ENCODE measurements at regions not wholly inside any gene's neighbourhood (a gene's known extent, or its start where the extent isn't known, plus 50 kb on each side); places are given as distances from the start of the nearest gene placed in this dataset.
A peak's percentile ranks its signal among the peaks of the same experiment; 100 is the strongest.
"Not testable (repeated sequence)": the region's sequence is repeated elsewhere in the genome, so short reads cannot be mapped to it uniquely, and the experiment has no call there.

DNA sequence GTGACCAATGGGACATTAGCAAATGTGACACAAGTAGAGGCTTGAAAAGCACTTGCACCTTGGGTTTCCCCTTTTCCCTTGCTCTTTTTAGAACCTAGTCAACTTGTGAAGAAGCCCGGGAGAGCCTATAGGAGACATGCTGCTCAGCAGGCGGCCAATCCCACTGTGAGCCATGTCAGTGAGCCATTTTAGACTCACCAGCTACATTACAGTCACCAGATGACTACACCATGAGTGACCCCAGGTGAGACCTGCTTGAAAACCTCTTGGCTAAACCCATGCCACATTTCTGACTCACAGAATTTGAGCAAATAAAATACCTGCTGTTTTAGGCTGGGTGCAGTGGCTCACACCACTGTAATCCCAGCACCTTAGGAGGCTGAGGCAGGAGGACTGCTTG, 317.5 kb downstream of the KLF12 start:
- no peaks in the 10 kb centered on the region for H3K4me1 ChIP-seq (ENCODE audit: control insufficient read depth, insufficient read depth, low read length, poor library complexity, severe bottlenecking)
- peaks cover 25% of the 10 kb centered on the region for H3K36me3 ChIP-seq (ENCODE audit: control insufficient read depth, insufficient read depth, low read length)
- H3K9me3 ChIP-seq (ENCODE audit: control insufficient read depth in 2 of 2, low read length in 2 of 2), result no peaks in the 10 kb centered on the region
- no peak overlapping the region for H3K27ac Mint-ChIP-seq
- no peak overlapping the region for H3K27ac ChIP-seq (ENCODE audit: insufficient read depth, low read length, poor library complexity, severe bottlenecking)
- H3K4me1 Mint-ChIP-seq, result peaks cover 27 to 36% (median 33%) of the 10 kb centered on the region in 4 donors
- no peaks in the 10 kb centered on the region for H3K27me3 Mint-ChIP-seq
- no peak overlapping the region for H3K4me3 ChIP-seq (ENCODE audit: low read depth, low read length)
- H3K4me3 Mint-ChIP-seq, result no peak overlapping the region
- H3K27me3 ChIP-seq (ENCODE audit: control insufficient read depth, insufficient read depth, low read length), result no peaks in the 10 kb centered on the region
- peaks cover 45% of the 10 kb centered on the region for H3K36me3 Mint-ChIP-seq
- ATAC-seq (ENCODE audit: low read depth in 2 of 2) (no peak), DNase-seq (no peak)
- peaks cover 0 to 3% (median 0%) of the 10 kb centered on the region in 7 donors for H3K9me3 Mint-ChIP-seq

DNA sequence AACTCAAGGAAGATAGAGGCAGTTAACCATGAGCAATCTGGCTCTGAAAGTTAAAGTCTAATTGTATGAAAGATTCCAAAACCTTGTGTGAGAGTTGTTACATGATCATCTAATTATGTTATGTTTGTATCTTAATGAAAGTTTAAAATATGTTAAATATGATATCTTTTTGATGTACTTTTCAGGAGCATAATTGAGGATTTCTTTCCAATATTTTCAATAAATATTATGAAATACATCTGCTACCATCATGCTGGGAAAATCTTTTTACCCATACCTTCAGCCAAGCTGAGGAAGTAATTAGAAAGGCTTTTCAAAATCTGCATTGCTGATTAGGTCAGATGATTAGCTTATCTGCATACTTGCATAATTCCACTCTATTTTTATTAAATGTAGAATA, 318.4 kb downstream of the KLF12 start:
- no peaks in the 10 kb centered on the region for H3K4me1 ChIP-seq (ENCODE audit: control insufficient read depth, insufficient read depth, low read length, poor library complexity, severe bottlenecking)
- H3K4me3 ChIP-seq (ENCODE audit: low read depth, low read length), result no peak overlapping the region
- no peaks in the 10 kb centered on the region for H3K27me3 Mint-ChIP-seq
- H3K36me3 Mint-ChIP-seq, result peaks cover 46% of the 10 kb centered on the region
- peaks cover 25% of the 10 kb centered on the region for H3K36me3 ChIP-seq (ENCODE audit: control insufficient read depth, insufficient read depth, low read length)
- no peak overlapping the region for H3K4me3 Mint-ChIP-seq
- H3K9me3 ChIP-seq (ENCODE audit: control insufficient read depth in 2 of 2, low read length in 2 of 2), result no peaks in the 10 kb centered on the region
- H3K4me1 Mint-ChIP-seq, result peaks cover 19 to 27% (median 24%) of the 10 kb centered on the region in 4 donors
- no peak for DNase-seq
- H3K27ac ChIP-seq (ENCODE audit: insufficient read depth, low read length, poor library complexity, severe bottlenecking), result no peak overlapping the region
- H3K27me3 ChIP-seq (ENCODE audit: control insufficient read depth, insufficient read depth, low read length), result no peaks in the 10 kb centered on the region
- no peaks in the 10 kb centered on the region for H3K9me3 Mint-ChIP-seq
- H3K27ac Mint-ChIP-seq, result peak overlapping the region in 1 of 3 donors; percentile 55
- ATAC-seq (ENCODE audit: low read depth in 2 of 2), result no peak

- Histone ChIP-seq H3K27me3 (ENCODE audit: control insufficient read depth, insufficient read depth, low read length) (no peaks in the 10 kb centered on the region), H3K27ac (ENCODE audit: insufficient read depth, low read length, poor library complexity, severe bottlenecking) (no peak overlapping the region), H3K4me1 (ENCODE audit: control insufficient read depth, insufficient read depth, low read length, poor library complexity, severe bottlenecking) (no peaks in the 10 kb centered on the region), H3K36me3 (ENCODE audit: control insufficient read depth, insufficient read depth, low read length) (peaks cover 19% of the 10 kb centered on the region), H3K4me3 (ENCODE audit: low read depth, low read length) (no peak overlapping the region), H3K9me3 (ENCODE audit: control insufficient read depth in 2 of 2, low read length in 2 of 2) (no peaks in the 10 kb centered on the region)
- Mint-ChIP-seq H3K27ac (no peak overlapping the region), H3K9me3 (no peaks in the 10 kb centered on the region), H3K4me3 (no peak overlapping the region), H3K36me3 (peaks cover 39% of the 10 kb centered on the region), H3K27me3 (no peaks in the 10 kb centered on the region), H3K4me1 (peaks cover 5 to 17% (median 11%) of the 10 kb centered on the region in 4 donors)
- ATAC-seq (ENCODE audit: low read depth in 2 of 2) (no peak), DNase-seq (no peak)
Measured at GRCh38 chr13:73810647-73811046, 323.6 kb downstream of the KLF12 start.

DNA sequence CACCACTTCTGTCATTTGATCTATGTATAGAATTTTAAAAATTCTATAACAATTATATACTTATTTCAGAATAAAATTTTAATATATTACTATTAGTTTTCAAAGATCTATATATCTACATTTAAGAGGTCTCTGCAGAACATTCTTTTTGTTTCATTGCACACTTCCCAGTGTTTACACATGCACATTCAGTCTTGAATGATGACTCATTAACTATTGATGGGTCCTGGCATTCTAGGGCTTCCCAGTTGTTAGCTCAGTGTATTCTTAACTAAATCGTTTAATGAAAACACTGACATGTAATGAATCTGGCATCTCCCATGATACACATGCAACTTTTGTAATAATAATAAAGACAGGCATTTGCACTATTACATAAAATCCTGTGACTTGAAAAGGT, 324.6 kb downstream of the KLF12 start:
- H3K4me3 Mint-ChIP-seq, result no peak overlapping the region
- ATAC-seq (ENCODE audit: low read depth in 2 of 2), result no peak
- peaks cover 6 to 18% (median 10%) of the 10 kb centered on the region in 4 donors for H3K4me1 Mint-ChIP-seq

GRCh38 chr13:73808318-73808717, 325.9 kb downstream of the KLF12 start:
- no peaks in the 10 kb centered on the region for H3K4me1 ChIP-seq (ENCODE audit: control insufficient read depth, insufficient read depth, low read length, poor library complexity, severe bottlenecking)
- ATAC-seq (ENCODE audit: low read depth in 2 of 2) (no peak), DNase-seq (no peak)
- no peaks in the 10 kb centered on the region for H3K9me3 Mint-ChIP-seq
- H3K4me3 Mint-ChIP-seq, result no peak overlapping the region
- H3K4me1 Mint-ChIP-seq, result peaks cover 5 to 26% (median 13%) of the 10 kb centered on the region in 4 donors
- peaks cover 34% of the 10 kb centered on the region for H3K36me3 Mint-ChIP-seq
- no peaks in the 10 kb centered on the region for H3K27me3 ChIP-seq (ENCODE audit: control insufficient read depth, insufficient read depth, low read length)
- H3K4me3 ChIP-seq (ENCODE audit: low read depth, low read length), result no peak overlapping the region
- H3K27me3 Mint-ChIP-seq, result no peaks in the 10 kb centered on the region
- peak overlapping the region in 2 of 3 donors; percentile 43 to 52 for H3K27ac Mint-ChIP-seq
- H3K27ac ChIP-seq (ENCODE audit: insufficient read depth, low read length, poor library complexity, severe bottlenecking), result no peak overlapping the region
- peaks cover 27% of the 10 kb centered on the region for H3K36me3 ChIP-seq (ENCODE audit: control insufficient read depth, insufficient read depth, low read length)
- no peaks in the 10 kb centered on the region for H3K9me3 ChIP-seq (ENCODE audit: control insufficient read depth in 2 of 2, low read length in 2 of 2)

More for the DNA sequence above, 324.6 kb downstream of the KLF12 start:
- Mint-ChIP-seq H3K27me3 (no peaks in the 10 kb centered on the region), H3K9me3 (no peaks in the 10 kb centered on the region), H3K36me3 (peaks cover 32% of the 10 kb centered on the region), H3K27ac (no peak overlapping the region)
- H3K27ac ChIP-seq (ENCODE audit: insufficient read depth, low read length, poor library complexity, severe bottlenecking), result no peak overlapping the region
- H3K27me3 ChIP-seq (ENCODE audit: control insufficient read depth, insufficient read depth, low read length), result no peaks in the 10 kb centered on the region
- H3K9me3 ChIP-seq (ENCODE audit: control insufficient read depth in 2 of 2, low read length in 2 of 2), result no peaks in the 10 kb centered on the region
- no peak for DNase-seq
- H3K4me3 ChIP-seq (ENCODE audit: low read depth, low read length), result no peak overlapping the region
- peaks cover 20% of the 10 kb centered on the region for H3K36me3 ChIP-seq (ENCODE audit: control insufficient read depth, insufficient read depth, low read length)
- no peaks in the 10 kb centered on the region for H3K4me1 ChIP-seq (ENCODE audit: control insufficient read depth, insufficient read depth, low read length, poor library complexity, severe bottlenecking)

DNA sequence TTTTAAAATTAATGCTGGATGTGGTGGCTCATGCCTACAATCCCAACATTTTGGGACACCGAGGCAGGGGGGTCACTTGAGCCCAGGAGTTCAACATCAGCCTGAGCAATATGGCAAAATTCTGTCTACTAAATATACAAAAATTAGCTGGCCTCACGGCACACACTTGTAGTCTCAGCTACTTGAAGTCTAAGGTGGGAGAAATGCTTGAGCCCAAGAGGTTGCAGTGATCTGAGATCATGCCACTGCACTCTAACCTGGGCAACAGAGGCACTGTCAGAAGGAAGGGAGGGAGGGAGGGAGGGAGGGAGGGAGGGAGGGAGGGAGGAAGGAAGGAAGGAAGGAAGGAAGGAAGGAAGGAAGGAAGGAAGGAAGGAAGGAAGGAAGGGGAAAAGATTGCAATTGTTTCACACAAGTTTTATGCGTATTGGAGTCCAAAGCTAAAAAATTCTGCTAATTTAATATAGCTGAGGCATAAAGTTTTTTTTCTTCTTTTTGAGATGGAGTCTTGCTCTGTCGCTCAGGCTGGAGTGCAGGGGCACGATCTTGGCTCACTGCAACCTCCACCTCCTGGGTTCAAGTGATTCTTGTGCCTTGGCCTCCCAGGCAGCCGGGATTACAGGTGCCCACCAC, 328.8 kb downstream of the KLF12 start:
- peaks cover 16% of the 10 kb centered on the region for H3K36me3 ChIP-seq (ENCODE audit: control insufficient read depth, insufficient read depth, low read length)
- H3K9me3 Mint-ChIP-seq; H3K27me3 Mint-ChIP-seq; H3K9me3 ChIP-seq (ENCODE audit: control insufficient read depth in 2 of 2, low read length in 2 of 2); H3K27ac ChIP-seq (ENCODE audit: insufficient read depth, low read length, poor library complexity, severe bottlenecking); ATAC-seq (ENCODE audit: low read depth in 2 of 2); DNase-seq; H3K4me3 Mint-ChIP-seq; H3K27me3 ChIP-seq (ENCODE audit: control insufficient read depth, insufficient read depth, low read length); H3K4me3 ChIP-seq (ENCODE audit: low read depth, low read length); H3K27ac Mint-ChIP-seq; H3K4me1 ChIP-seq (ENCODE audit: control insufficient read depth, insufficient read depth, low read length, poor library complexity, severe bottlenecking): not testable (repeated sequence)
- Mint-ChIP-seq H3K4me1 (peaks cover 5 to 34% (median 13%) of the 10 kb centered on the region in 4 donors), H3K36me3 (peaks cover 29% of the 10 kb centered on the region)

DNA sequence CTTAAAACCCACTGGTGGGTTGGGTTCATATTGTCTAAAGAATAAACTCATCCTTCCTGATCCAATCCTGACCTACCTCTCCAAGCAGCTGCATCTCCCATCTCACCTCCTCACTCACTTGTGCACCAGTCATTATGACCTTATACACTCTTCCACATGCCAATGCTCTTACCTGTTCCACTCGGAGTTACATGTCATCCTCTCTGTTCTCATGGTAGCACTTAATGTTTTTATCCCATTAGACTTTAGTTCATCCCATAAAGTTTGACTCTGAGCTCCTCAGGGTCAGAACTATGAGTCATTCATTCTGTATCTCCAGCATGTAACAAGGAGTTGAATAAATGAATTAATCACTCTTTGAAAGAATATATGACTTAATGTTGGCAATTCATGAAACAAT, 330.2 kb downstream of the KLF12 start:
- ATAC-seq (ENCODE audit: low read depth in 2 of 2) (no peak), DNase-seq (no peak)
- H3K27ac ChIP-seq (ENCODE audit: insufficient read depth, low read length, poor library complexity, severe bottlenecking), result no peak overlapping the region
- peaks cover 0 to 1% (median 0%) of the 10 kb centered on the region in 7 donors for H3K9me3 Mint-ChIP-seq
- H3K27me3 ChIP-seq (ENCODE audit: control insufficient read depth, insufficient read depth, low read length), result no peaks in the 10 kb centered on the region
- peaks cover 17% of the 10 kb centered on the region for H3K36me3 ChIP-seq (ENCODE audit: control insufficient read depth, insufficient read depth, low read length)
- H3K36me3 Mint-ChIP-seq, result peaks cover 29% of the 10 kb centered on the region
- H3K27ac Mint-ChIP-seq, result peak overlapping the region; percentile 7 to 60 (median 53)
- H3K4me1 ChIP-seq (ENCODE audit: control insufficient read depth, insufficient read depth, low read length, poor library complexity, severe bottlenecking), result no peaks in the 10 kb centered on the region
- no peak overlapping the region for H3K4me3 Mint-ChIP-seq
- no peak overlapping the region for H3K4me3 ChIP-seq (ENCODE audit: low read depth, low read length)
- no peaks in the 10 kb centered on the region for H3K27me3 Mint-ChIP-seq
- peaks cover 5 to 29% (median 11%) of the 10 kb centered on the region in 4 donors for H3K4me1 Mint-ChIP-seq
- H3K9me3 ChIP-seq (ENCODE audit: control insufficient read depth in 2 of 2, low read length in 2 of 2), result no peaks in the 10 kb centered on the region

GRCh38 chr13:73800011-73800410, 334.2 kb downstream of the KLF12 start:
- peaks cover 11 to 46% (median 26%) of the 10 kb centered on the region in 4 donors for H3K4me1 Mint-ChIP-seq
- H3K27me3 Mint-ChIP-seq, result no peaks in the 10 kb centered on the region
- H3K9me3 Mint-ChIP-seq, result peaks cover 0 to 4% (median 0%) of the 10 kb centered on the region in 7 donors
- no peaks in the 10 kb centered on the region for H3K9me3 ChIP-seq (ENCODE audit: control insufficient read depth in 2 of 2, low read length in 2 of 2)
- no peaks in the 10 kb centered on the region for H3K27me3 ChIP-seq (ENCODE audit: control insufficient read depth, insufficient read depth, low read length)
- H3K27ac ChIP-seq (ENCODE audit: insufficient read depth, low read length, poor library complexity, severe bottlenecking), result no peak overlapping the region
- H3K4me3 Mint-ChIP-seq, result no peak overlapping the region
- H3K4me1 ChIP-seq (ENCODE audit: control insufficient read depth, insufficient read depth, low read length, poor library complexity, severe bottlenecking), result no peaks in the 10 kb centered on the region
- DNase-seq (no peak), ATAC-seq (ENCODE audit: low read depth in 2 of 2) (no peak)
- peaks cover 11% of the 10 kb centered on the region for H3K36me3 ChIP-seq (ENCODE audit: control insufficient read depth, insufficient read depth, low read length)
- no peak overlapping the region for H3K27ac Mint-ChIP-seq
- H3K4me3 ChIP-seq (ENCODE audit: low read depth, low read length), result no peak overlapping the region
- peaks cover 55% of the 10 kb centered on the region for H3K36me3 Mint-ChIP-seq

Data from CD4-positive, CD25-positive, alpha-beta regulatory T cell (primary cell).